ENCODE measurements at regions not wholly inside any gene's neighbourhood (a gene's known extent, or its start where the extent isn't known, plus 50 kb on each side); places are given as distances from the start of the nearest gene placed in this dataset.

- no peak for DNase-seq (ENCODE audit: low spot score in 2 of 2)
- 66 to 71% methylated on average over 1 of the region's 1 CpG for WGBS, 2 donors
- H3K4me3 ChIP-seq (ENCODE audit: low read depth, poor library complexity, severe bottlenecking): no peak overlapping the region
- intact Hi-C loops (cut with DNase I; ENCODE audit: low total_unique reads): no loop called here
- TF ChIP-seq CTCF (IDR thresholded peaks at IDR 0.05) (no peak), POLR2A (IDR thresholded peaks at IDR 0.05) (no peak)
These were observed 1031.0 kb upstream of the ATXN7L3B start for GRCh38 chr12:73506611-73507010.

GRCh38 chr12:73514672-73515071 lies 1023.0 kb upstream of the ATXN7L3B start:
- no peak overlapping the region for H3K4me3 ChIP-seq (ENCODE audit: low read depth, poor library complexity, severe bottlenecking)
- intact Hi-C loops (cut with DNase I; ENCODE audit: low total_unique reads): no loop called here
- TF ChIP-seq POLR2A (IDR thresholded peaks at IDR 0.05) (no peak), CTCF (IDR thresholded peaks at IDR 0.05) (no peak)
- WGBS, 2 donors: 75 to 83% methylated on average over 3 of the region's 3 CpGs
- no peak for DNase-seq (ENCODE audit: low spot score in 2 of 2)

DNA sequence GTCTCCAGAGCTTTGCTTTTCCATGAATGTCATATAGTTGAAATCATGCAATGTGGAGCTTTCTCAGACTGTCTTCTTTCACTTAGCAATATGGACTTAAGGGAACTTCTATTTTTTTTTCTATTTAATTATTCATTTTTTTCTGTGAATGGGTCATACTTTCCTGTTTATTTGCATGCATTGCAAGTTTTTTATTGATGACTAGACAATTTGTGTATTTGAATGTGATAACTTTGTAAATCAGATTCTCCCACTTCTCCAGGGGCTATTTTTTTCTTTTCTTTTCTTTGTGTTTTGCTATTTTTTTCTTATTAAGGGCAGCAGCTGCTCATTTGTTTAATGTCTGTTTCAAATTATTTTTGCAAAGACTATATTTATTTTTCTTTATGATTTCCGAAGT lies 1019.8 kb upstream of the ATXN7L3B start:
- WGBS, 2 donors: 0 to 3% methylated on average over 1 of the region's 1 CpG
- intact Hi-C loops (cut with DNase I; ENCODE audit: low total_unique reads): no loop called here
- H3K4me3 ChIP-seq (ENCODE audit: low read depth, poor library complexity, severe bottlenecking): no peak overlapping the region
- no peak for DNase-seq (ENCODE audit: low spot score in 2 of 2)
- TF ChIP-seq POLR2A (IDR thresholded peaks at IDR 0.05): no peak
- no peak for TF ChIP-seq CTCF (IDR thresholded peaks at IDR 0.05)

GRCh38 chr12:73529231-73529630 lies 1008.4 kb upstream of the ATXN7L3B start:
- DNase-seq (ENCODE audit: low spot score in 2 of 2): no peak
- no peak overlapping the region for H3K4me3 ChIP-seq (ENCODE audit: low read depth, poor library complexity, severe bottlenecking)
- intact Hi-C loops (cut with DNase I; ENCODE audit: low total_unique reads): no loop called here
- TF ChIP-seq CTCF (IDR thresholded peaks at IDR 0.05) (no peak), POLR2A (IDR thresholded peaks at IDR 0.05) (no peak)
- 78 to 79% methylated on average over 1 of the region's 1 CpG for WGBS, 2 donors

DNA sequence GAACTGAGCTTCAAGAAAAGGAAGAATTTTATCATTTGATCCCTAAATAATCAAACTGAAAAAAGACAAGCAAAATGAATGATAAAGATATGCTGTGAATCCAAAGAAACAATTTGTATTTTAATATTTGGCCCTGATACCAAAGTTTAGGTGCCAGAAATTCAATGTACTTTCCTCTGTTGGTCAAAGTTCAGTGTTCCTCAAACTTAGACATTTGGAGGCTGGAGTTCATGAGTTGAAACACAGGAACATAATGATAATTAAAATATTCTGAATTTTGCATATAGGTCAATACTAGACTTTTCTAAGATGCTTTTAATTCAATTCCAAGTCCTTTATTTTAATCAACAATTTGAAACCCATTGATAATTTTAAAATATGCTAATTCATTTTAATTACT lies 1007.7 kb upstream of the ATXN7L3B start:
- TF ChIP-seq POLR2A (IDR thresholded peaks at IDR 0.05) (no peak), CTCF (IDR thresholded peaks at IDR 0.05) (no peak)
- DNase-seq (ENCODE audit: low spot score in 2 of 2): no peak
- intact Hi-C loops (cut with DNase I; ENCODE audit: low total_unique reads): no loop called here
- H3K4me3 ChIP-seq (ENCODE audit: low read depth, poor library complexity, severe bottlenecking): no peak overlapping the region

DNA sequence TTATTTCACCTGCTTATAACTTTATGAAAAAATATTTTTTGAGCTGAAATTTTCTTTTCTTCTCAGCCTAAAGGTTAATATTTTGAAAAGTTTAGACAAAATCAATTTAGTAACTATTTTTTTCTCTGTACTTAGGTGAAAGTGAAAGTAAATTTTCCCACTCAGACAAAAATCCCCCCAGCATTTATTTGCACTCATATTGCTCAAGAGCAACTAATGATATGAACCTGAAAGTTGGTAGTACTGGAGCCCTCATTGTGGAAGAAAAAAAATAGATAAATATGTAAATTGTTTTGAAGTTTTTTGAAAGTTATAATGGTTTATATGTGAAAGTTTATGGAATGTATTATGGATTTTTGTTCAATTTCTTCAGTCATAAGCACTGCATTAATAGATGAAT lies 1005.9 kb upstream of the ATXN7L3B start:
- no peak for TF ChIP-seq CTCF (IDR thresholded peaks at IDR 0.05)
- no peak for TF ChIP-seq POLR2A (IDR thresholded peaks at IDR 0.05)
- no peak for DNase-seq (ENCODE audit: low spot score in 2 of 2)
- no peak overlapping the region for H3K4me3 ChIP-seq (ENCODE audit: low read depth, poor library complexity, severe bottlenecking)
- intact Hi-C loops (cut with DNase I; ENCODE audit: low total_unique reads): no loop called here
